Upper lobe of left lung (tissue), 6 donors: ENCODE measurements at regions not wholly inside any gene's neighbourhood (a gene's known extent, or its start where the extent isn't known, plus 50 kb on each side); places are given as distances from the start of the nearest gene placed in this dataset.

Experiments
- ATAC-seq, 2 donors: fragments of 200-7000 bp; cut with Tn5 transposase; one replicate each; pipeline ENCODE4 v1.9.1; 2022; ENCODE audit warnings: mild to moderate bottlenecking in 2 of 2, moderate library complexity in 2 of 2; ENCODE audit not compliant: low FRiP score in 2 of 2
- DNase-seq, 2 donors: peaks; one replicate each; pipeline ENCODE4 v3.0.0-alpha.2; 2019 to 2020
- H3K27ac ChIP-seq, 4 donors: fragments of 200-600 bp; sonication (generic); one replicate each; pipeline ENCODE4 v1.5.1; 2016 to 2019
- H3K27me3 ChIP-seq, 4 donors: fragments of 200-600 bp; sonication (generic); one replicate each; pipeline ENCODE4 v1.5.1; 2017 to 2019
- H3K36me3 ChIP-seq, 4 donors: fragments of 200-600 bp; sonication (generic); one replicate each; pipeline ENCODE4 v1.5.1; 2016 to 2019
- H3K4me1 ChIP-seq, 4 donors: fragments of 200-600 bp; sonication (generic); one replicate each; pipeline ENCODE4 v1.5.1; 2018 to 2019
- H3K4me3 ChIP-seq, 4 donors: fragments of 200-600 bp; sonication (generic); one replicate each; pipeline ENCODE4 v1.5.1; 2017 to 2019; ENCODE audit warnings: mild to moderate bottlenecking in 2 of 4, moderate library complexity in 1 of 4
- H3K9me3 ChIP-seq, 4 donors: fragments of 200-600 bp; sonication (generic); one replicate each; pipeline ENCODE4 v1.5.1; 2018 to 2019
- CTCF ChIP-seq, 6 experiments: fragments of 450-650 bp in 4 of 6; fragments of 200-600 bp in 2 of 6; sonication (generic) in 2 of 6; IDR thresholded peaks; one replicate each; pipeline ENCODE4 v1.5.1; 2016 to 2019; ENCODE audit warnings: antibody characterized with exemption in 6 of 6
- EP300 ChIP-seq, 4 donors: sonication (generic); formaldehyde crosslinking; IDR thresholded peaks; one replicate each; pipeline ENCODE4 v1.5.1; 2017; ENCODE audit warnings: antibody characterized with exemption in 4 of 4, control low read depth in 2 of 4
- POLR2A ChIP-seq, 4 donors: fragments of 450-650 bp; IDR thresholded peaks; one replicate each; pipeline ENCODE4 v1.5.1; 2016 to 2017; ENCODE audit warnings: antibody characterized with exemption in 4 of 4, mild to moderate bottlenecking in 2 of 4
- POLR2AphosphoS5 ChIP-seq, 2 donors: sonication (generic); formaldehyde crosslinking; IDR thresholded peaks; one replicate each; pipeline ENCODE4 v1.5.1; 2017; ENCODE audit warnings: antibody characterized with exemption in 2 of 2
- WGBS, 2 donors: methylation state at CpG; one replicate each; pipeline ENCODE4 v1.1.5; 2017 to 2018; 5-methylcytosine and 5-hydroxymethylcytosine counted together
- donor health status: DM: no; HTN: no; CAD: no; lungs with moderate emphysema.
- donor health status: DM: no; HTN: yes; CAD: no; lungs with severe emphysema.

- 80 to 83% methylated on average over 10 of the region's 10 CpGs for WGBS, 2 donors
Observed at GRCh38 chr7:35348611-35349400, 94.9 kb upstream of the TBX20 start.

GRCh38 chr7:35342786-35343185 is 88.9 kb upstream of the TBX20 start:
- no peaks in the 10 kb centered on the region for H3K4me1 ChIP-seq
- TF ChIP-seq EP300 (IDR thresholded peaks at IDR 0.05) = no peak
- TF ChIP-seq POLR2AphosphoS5 (IDR thresholded peaks at IDR 0.05) = no peak
- no peak for TF ChIP-seq CTCF (IDR thresholded peaks at IDR 0.05)
- no peak for TF ChIP-seq POLR2A (IDR thresholded peaks at IDR 0.05)
- H3K36me3 ChIP-seq = no peaks in the 10 kb centered on the region
- H3K4me3 ChIP-seq = no peak overlapping the region
- DNase-seq (no peak), ATAC-seq (no peak)
- H3K27me3 ChIP-seq = no peaks in the 10 kb centered on the region
- H3K27ac ChIP-seq = no peak overlapping the region
- H3K9me3 ChIP-seq = no peaks in the 10 kb centered on the region
- 93 to 94% methylated on average over 3 of the region's 3 CpGs for WGBS, 2 donors

More at GRCh38 chr7:35348611-35349400, 94.9 kb upstream of the TBX20 start:
- H3K4me1 ChIP-seq = no peaks in the 10 kb centered on the region
- no peak for TF ChIP-seq POLR2AphosphoS5 (IDR thresholded peaks at IDR 0.05)
- no peak for TF ChIP-seq EP300 (IDR thresholded peaks at IDR 0.05)
- no peak for TF ChIP-seq CTCF (IDR thresholded peaks at IDR 0.05)
- TF ChIP-seq POLR2A (IDR thresholded peaks at IDR 0.05) = no peak
- H3K27me3 ChIP-seq = no peaks in the 10 kb centered on the region
- no peak overlapping the region for H3K4me3 ChIP-seq
- H3K27ac ChIP-seq = no peak overlapping the region
- ATAC-seq = no peak
- no peaks in the 10 kb centered on the region for H3K36me3 ChIP-seq
- DNase-seq = no peak
- no peaks in the 10 kb centered on the region for H3K9me3 ChIP-seq

- no peaks in the 10 kb centered on the region for H3K4me1 ChIP-seq
- H3K4me3 ChIP-seq = no peak overlapping the region
- no peaks in the 10 kb centered on the region for H3K9me3 ChIP-seq
- H3K36me3 ChIP-seq = no peaks in the 10 kb centered on the region
- TF ChIP-seq CTCF (IDR thresholded peaks at IDR 0.05) = no peak
- no peak overlapping the region for H3K27ac ChIP-seq
- WGBS, 2 donors = 91 to 96% methylated on average over 6 of the region's 6 CpGs
- ATAC-seq = no peak
- no peaks in the 10 kb centered on the region for H3K27me3 ChIP-seq
- DNase-seq = no peak
Observed at GRCh38 chr7:35339811-35340210, 85.9 kb upstream of the TBX20 start.

GRCh38 chr7:35336444-35336843 is 82.5 kb upstream of the TBX20 start:
- Histone ChIP-seq H3K9me3 (no peaks in the 10 kb centered on the region), H3K4me1 (no peaks in the 10 kb centered on the region), H3K36me3 (no peaks in the 10 kb centered on the region), H3K27ac (no peak overlapping the region), H3K4me3 (no peak overlapping the region), H3K27me3 (no peaks in the 10 kb centered on the region)
- no peak for ATAC-seq
- no peak for TF ChIP-seq POLR2AphosphoS5 (IDR thresholded peaks at IDR 0.05)
- no peak for DNase-seq
- WGBS, 2 donors = 57 to 67% methylated on average over 6 of the region's 6 CpGs

- no peaks in the 10 kb centered on the region for H3K27me3 ChIP-seq
- TF ChIP-seq POLR2AphosphoS5 (IDR thresholded peaks at IDR 0.05) (no peak), EP300 (IDR thresholded peaks at IDR 0.05) (no peak), POLR2A (IDR thresholded peaks at IDR 0.05) (no peak), CTCF (IDR thresholded peaks at IDR 0.05) (no peak)
- no peak for ATAC-seq
- H3K4me1 ChIP-seq = no peaks in the 10 kb centered on the region
- no peaks in the 10 kb centered on the region for H3K9me3 ChIP-seq
- H3K36me3 ChIP-seq = no peaks in the 10 kb centered on the region
- H3K4me3 ChIP-seq = no peak overlapping the region
- 66 to 72% methylated on average over 3 of the region's 3 CpGs for WGBS, 2 donors
- no peak overlapping the region for H3K27ac ChIP-seq
- no peak for DNase-seq
Observed at GRCh38 chr7:35334506-35334905, 80.6 kb upstream of the TBX20 start.
